HCT116 (cell line): ENCODE measurements at regions not wholly inside any gene's neighbourhood (a gene's known extent, or its start where the extent isn't known, plus 50 kb on each side); places are given as distances from the start of the nearest gene placed in this dataset.

Experiments
- CBX3 ChIP-seq: IDR thresholded peaks from 2 replicates; pipeline ENCODE4 v1.6.1; 2012; ENCODE audit warnings: low read depth
- CEBPB ChIP-seq: IDR thresholded peaks from 2 replicates; pipeline ENCODE4 v1.6.1; 2012; ENCODE audit warnings: low read depth
- EGR1 ChIP-seq: IDR thresholded peaks from 2 replicates; pipeline ENCODE4 v1.6.1; 2012; ENCODE audit warnings: low read depth
- EZH2 ChIP-seq: fragments of 200-600 bp; sonication (generic); IDR thresholded peaks from 2 replicates; pipeline ENCODE4 v1.6.1; 2017; ENCODE audit warnings: antibody characterized with exemption, mixed run types
- EZH2phosphoT487 ChIP-seq: fragments of 200-600 bp; IDR thresholded peaks from 2 replicates; pipeline ENCODE4 v1.6.1; 2018; ENCODE audit warnings: antibody characterized with exemption, borderline replicate concordance
- POLR2A ChIP-seq: IDR thresholded peaks from 2 replicates; pipeline ENCODE4 v1.7.0; 2011; ENCODE audit warnings: borderline replicate concordance; ENCODE audit not compliant: insufficient read depth, insufficient read length; ENCODE audit errors: extremely low read depth
- POLR2AphosphoS5 ChIP-seq: IDR thresholded peaks from 2 replicates; pipeline ENCODE4 v1.6.1; 2011; ENCODE audit warnings: mild to moderate bottlenecking, low read depth, low read length, moderate library complexity
- RAD21 ChIP-seq: IDR thresholded peaks from 2 replicates; pipeline ENCODE4 v1.6.1; 2012; ENCODE audit warnings: low read depth, mild to moderate bottlenecking
- SP1 ChIP-seq: IDR thresholded peaks from 2 replicates; pipeline ENCODE4 v1.6.1; 2012; ENCODE audit warnings: low read depth
- TCF7L2 ChIP-seq: IDR thresholded peaks from 2 replicates; pipeline ENCODE4 v1.7.0; 2011; ENCODE audit warnings: borderline replicate concordance, inconsistent platforms; ENCODE audit not compliant: insufficient read depth, insufficient read length; ENCODE audit errors: extremely low read depth
- YY1 ChIP-seq: IDR thresholded peaks from 2 replicates; pipeline ENCODE4 v1.6.1; 2011; ENCODE audit warnings: low read length, low read depth, moderate library complexity, mild to moderate bottlenecking; ENCODE audit not compliant: insufficient replicate concordance; ENCODE audit errors: extremely low read depth
- TF ChIP-seq, protein P1 (sequence below), 3 experiments: fragments of 200-600 bp in 1 of 3; sonication (generic) in 1 of 3; IDR thresholded peaks in 2 of 3; conservative IDR thresholded peaks in 1 of 3; 2 replicates each; pipeline ENCODE4 v1.5.1; 2012 to 2017; ENCODE audit warnings: low read depth in 2 of 3, low read length in 2 of 3, antibody characterized with exemption in 1 of 3, borderline replicate concordance in 1 of 3, control low read depth in 1 of 3, mild to moderate bottlenecking in 1 of 3, mixed read lengths in 1 of 3, mixed run types in 1 of 3, moderate library complexity in 1 of 3; ENCODE audit not compliant: insufficient read depth in 1 of 3

DNA sequence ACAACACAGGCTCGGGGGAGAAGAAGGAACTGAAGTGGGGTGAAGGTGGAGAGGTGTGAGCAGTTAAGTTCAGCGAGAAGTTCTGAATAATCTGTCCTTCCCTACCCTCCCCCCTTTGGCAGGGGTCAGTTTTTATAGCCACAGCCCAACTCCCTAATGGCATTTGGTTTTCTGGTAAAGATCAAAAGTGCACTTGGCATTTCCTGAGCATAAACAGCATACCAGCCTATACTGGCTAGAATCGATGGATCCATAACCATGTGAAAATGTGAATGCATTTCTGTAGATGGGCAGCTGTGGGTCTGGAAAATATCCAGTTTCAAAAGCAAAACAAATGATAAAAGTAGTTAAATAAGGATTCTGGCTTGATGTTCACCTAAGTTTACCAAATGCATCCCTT, 410.9 kb downstream of the PLK2 start:
- TF ChIP-seq YY1 (no peak), CEBPB (no peak), SP1 (no peak), POLR2A (no peak), EZH2 (no peak), EZH2phosphoT487 (no peak), CBX3 (no peak), EGR1 (no peak), RAD21 (no peak), TCF7L2 (no peak), POLR2AphosphoS5 (no peak)
- TF ChIP-seq, protein P1, sequence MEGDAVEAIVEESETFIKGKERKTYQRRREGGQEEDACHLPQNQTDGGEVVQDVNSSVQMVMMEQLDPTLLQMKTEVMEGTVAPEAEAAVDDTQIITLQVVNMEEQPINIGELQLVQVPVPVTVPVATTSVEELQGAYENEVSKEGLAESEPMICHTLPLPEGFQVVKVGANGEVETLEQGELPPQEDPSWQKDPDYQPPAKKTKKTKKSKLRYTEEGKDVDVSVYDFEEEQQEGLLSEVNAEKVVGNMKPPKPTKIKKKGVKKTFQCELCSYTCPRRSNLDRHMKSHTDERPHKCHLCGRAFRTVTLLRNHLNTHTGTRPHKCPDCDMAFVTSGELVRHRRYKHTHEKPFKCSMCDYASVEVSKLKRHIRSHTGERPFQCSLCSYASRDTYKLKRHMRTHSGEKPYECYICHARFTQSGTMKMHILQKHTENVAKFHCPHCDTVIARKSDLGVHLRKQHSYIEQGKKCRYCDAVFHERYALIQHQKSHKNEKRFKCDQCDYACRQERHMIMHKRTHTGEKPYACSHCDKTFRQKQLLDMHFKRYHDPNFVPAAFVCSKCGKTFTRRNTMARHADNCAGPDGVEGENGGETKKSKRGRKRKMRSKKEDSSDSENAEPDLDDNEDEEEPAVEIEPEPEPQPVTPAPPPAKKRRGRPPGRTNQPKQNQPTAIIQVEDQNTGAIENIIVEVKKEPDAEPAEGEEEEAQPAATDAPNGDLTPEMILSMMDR (IDR thresholded peaks at IDR 0.05 in 2 of 3, conservative IDR thresholded peaks at IDR 0.05 in 1 of 3; ENCODE audit: borderline replicate concordance in 1 of 3, insufficient read depth in 1 of 3, low read depth in 2 of 3, low read length in 2 of 3), result no peak
